PC-9 (cell line): ENCODE measurements at regions not wholly inside any gene's neighbourhood (a gene's known extent, or its start where the extent isn't known, plus 50 kb on each side); places are given as distances from the start of the nearest gene placed in this dataset.

Experiments used
- BruUV-seq: library from RNA; stranded (reverse); fragments of 400-500 nt; replicated peaks from 2 replicates; lab custom pipeline; 2021; lab: Mats Ljungman, UMichigan
- CTCF ChIA-PET: fragments of 300-600 bp; sonication (Branson Sonifier 250); formaldehyde crosslinking; loops from one replicate; lab custom pipeline; 2022; ENCODE audit warnings: antibody characterized with exemption; lab: Charles Lee
- POLR2A ChIA-PET: fragments of 300-600 bp; sonication (Branson Sonifier 250); formaldehyde crosslinking; loops from one replicate; lab custom pipeline; 2022; ENCODE audit warnings: antibody characterized with exemption; ENCODE audit not compliant: unreplicated experiment; lab: Charles Lee
- DNase-seq, 2 experiments: peaks; one replicate each; pipeline versions ENCODE4 v3.0.0 to v3.0.0-alpha.2; 2015 to 2022; ENCODE audit warnings: mixed read lengths in 1 of 2
- H2AFZ ChIP-seq: fragments of 200-600 bp; sonication (generic); 2 replicates; pipeline ENCODE4 v1.8.1; 2017; ENCODE audit warnings: antibody characterized with exemption
- H3F3A ChIP-seq: fragments of 200-600 bp; sonication (generic); 2 replicates; pipeline ENCODE4 v1.8.1; 2017; ENCODE audit warnings: antibody characterized with exemption, mild to moderate bottlenecking, low read depth; ENCODE audit not compliant: insufficient read depth
- H3K27ac ChIP-seq: fragments of 200-600 bp; sonication (generic); 2 replicates; pipeline ENCODE4 v1.6.1; 2016; ENCODE audit warnings: mixed run types
- H3K27me3 ChIP-seq: fragments of 200-600 bp; sonication (generic); 2 replicates; pipeline ENCODE4 v1.6.1; 2016; ENCODE audit warnings: low read depth, mixed run types; ENCODE audit not compliant: insufficient read depth
- H3K36me3 ChIP-seq: fragments of 200-600 bp; sonication (generic); 2 replicates; pipeline ENCODE4 v1.6.1; 2016; ENCODE audit warnings: low read depth, mixed run types
- H3K4me1 ChIP-seq: fragments of 200-600 bp; sonication (generic); replicated peaks from 2 replicates; pipeline ENCODE4 v1.6.1; 2016; ENCODE audit warnings: mixed run types; ENCODE audit not compliant: insufficient read depth
- H3K4me2 ChIP-seq: fragments of 200-600 bp; sonication (generic); 2 replicates; pipeline ENCODE4 v1.6.1; 2017; ENCODE audit warnings: mixed run types
- H3K4me3 ChIP-seq: fragments of 200-600 bp; sonication (generic); 2 replicates; pipeline ENCODE4 v1.6.1; 2016; ENCODE audit warnings: mixed run types
- H3K79me2 ChIP-seq: fragments of 200-600 bp; sonication (generic); 2 replicates; pipeline ENCODE4 v1.6.1; 2017; ENCODE audit warnings: low read depth, mixed run types
- H3K9me2 ChIP-seq: fragments of 200-600 bp; sonication (generic); 2 replicates; pipeline ENCODE4 v1.8.1; 2017; ENCODE audit warnings: mild to moderate bottlenecking; ENCODE audit not compliant: insufficient read depth
- H3K9me3 ChIP-seq: fragments of 200-600 bp; sonication (generic); 2 replicates; pipeline ENCODE4 v1.8.1; 2016; ENCODE audit warnings: low read depth; ENCODE audit not compliant: insufficient read depth
- H4K20me1 ChIP-seq: fragments of 200-600 bp; sonication (generic); 2 replicates; pipeline ENCODE4 v1.8.1; 2017; ENCODE audit not compliant: insufficient read depth
- EZH2 ChIP-seq: fragments of 200-600 bp; sonication (generic); IDR thresholded peaks from 2 replicates; pipeline ENCODE4 v1.8.0; 2017; ENCODE audit warnings: antibody characterized with exemption, low read depth
- intact Hi-C: fragments of 100-400 bp; cut with micrococcal nuclease; formaldehyde crosslinking; loops from one replicate; pipeline ENCODE4 v1.10.0; 2022; ENCODE audit not compliant: unreplicated experiment
- TF ChIP-seq, protein P1 (sequence below): fragments of 200-600 bp; sonication (generic); conservative IDR thresholded peaks from 2 replicates; pipeline ENCODE4 v1.6.1; 2017; ENCODE audit warnings: mixed run types, antibody characterized with exemption, mild to moderate bottlenecking, moderate library complexity

DNA sequence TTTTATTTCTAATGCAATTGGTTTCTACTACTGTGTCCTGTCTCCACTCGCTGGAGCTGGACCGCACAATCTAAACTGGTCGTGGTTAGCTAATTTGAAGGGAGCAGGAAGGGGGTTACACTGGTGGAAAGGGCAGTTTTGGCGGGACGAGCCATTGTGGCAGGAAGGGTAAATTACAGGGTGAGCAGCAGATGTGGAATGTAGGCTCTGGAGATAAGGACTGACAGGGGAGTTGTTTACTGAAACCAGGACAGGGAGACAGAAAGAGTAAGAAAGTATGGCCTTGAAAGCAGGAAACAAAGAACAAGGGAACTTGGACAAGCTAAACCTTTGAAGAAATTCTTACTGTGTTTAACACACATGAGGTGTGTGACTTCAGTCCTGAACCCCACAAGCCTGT lies 147.8 kb downstream of the ATXN7L3B start:
- H3K27ac ChIP-seq, result no peak overlapping the region
- no peak for DNase-seq
- H3K4me3 ChIP-seq, result no peak overlapping the region
- H3K36me3 ChIP-seq, result no peaks in the 10 kb centered on the region
- H3K4me2 ChIP-seq, result no peak overlapping the region
- no TSS peak for BruUV-seq
- no peaks in the 10 kb centered on the region for H3F3A ChIP-seq
- intact Hi-C loops, result loop anchor here (5.0 kb wide), 1 partner anchor 372 kb away; no protein-coding TSS in a partner anchor
- no peaks in the 10 kb centered on the region for H3K9me2 ChIP-seq
- CTCF ChIA-PET, result no interaction called here
- no peak for TF ChIP-seq EZH2
- TF ChIP-seq, protein P1, sequence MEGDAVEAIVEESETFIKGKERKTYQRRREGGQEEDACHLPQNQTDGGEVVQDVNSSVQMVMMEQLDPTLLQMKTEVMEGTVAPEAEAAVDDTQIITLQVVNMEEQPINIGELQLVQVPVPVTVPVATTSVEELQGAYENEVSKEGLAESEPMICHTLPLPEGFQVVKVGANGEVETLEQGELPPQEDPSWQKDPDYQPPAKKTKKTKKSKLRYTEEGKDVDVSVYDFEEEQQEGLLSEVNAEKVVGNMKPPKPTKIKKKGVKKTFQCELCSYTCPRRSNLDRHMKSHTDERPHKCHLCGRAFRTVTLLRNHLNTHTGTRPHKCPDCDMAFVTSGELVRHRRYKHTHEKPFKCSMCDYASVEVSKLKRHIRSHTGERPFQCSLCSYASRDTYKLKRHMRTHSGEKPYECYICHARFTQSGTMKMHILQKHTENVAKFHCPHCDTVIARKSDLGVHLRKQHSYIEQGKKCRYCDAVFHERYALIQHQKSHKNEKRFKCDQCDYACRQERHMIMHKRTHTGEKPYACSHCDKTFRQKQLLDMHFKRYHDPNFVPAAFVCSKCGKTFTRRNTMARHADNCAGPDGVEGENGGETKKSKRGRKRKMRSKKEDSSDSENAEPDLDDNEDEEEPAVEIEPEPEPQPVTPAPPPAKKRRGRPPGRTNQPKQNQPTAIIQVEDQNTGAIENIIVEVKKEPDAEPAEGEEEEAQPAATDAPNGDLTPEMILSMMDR, result no peak
- H3K27me3 ChIP-seq, result no peaks in the 10 kb centered on the region
- H2AFZ ChIP-seq, result no peak overlapping the region
- POLR2A ChIA-PET, result no interaction called here
- no peaks in the 10 kb centered on the region for H3K79me2 ChIP-seq
- no peaks in the 10 kb centered on the region for H4K20me1 ChIP-seq
- peaks cover 5% of the 10 kb centered on the region; the same call in 1 of the 2 replicates for H3K9me3 ChIP-seq
- H3K4me1 ChIP-seq, result no peaks in the 10 kb centered on the region

GRCh38 chr12:74689071-74689655 lies 151.5 kb downstream of the ATXN7L3B start:
- intact Hi-C loops, result loop anchor here (1.0 to 5.0 kb wide), 3 partner anchors 368 to 816 kb away; no protein-coding TSS in a partner anchor
- H3K4me1 ChIP-seq, result no peaks in the 10 kb centered on the region
- no peaks in the 10 kb centered on the region for H3F3A ChIP-seq
- 0 out of 2 replicates have a peak overlapping the region, but pooled peaks have one; percentile 26 for H3K4me2 ChIP-seq
- no TSS peak for BruUV-seq
- no peaks in the 10 kb centered on the region for H4K20me1 ChIP-seq
- peak in 1 of 2 experiments; percentile 37 for DNase-seq
- H3K79me2 ChIP-seq, result no peaks in the 10 kb centered on the region
- no peak overlapping the region for H3K27ac ChIP-seq
- ChIA-PET POLR2A (no interaction called here), CTCF (no interaction called here)
- peaks cover 5% of the 10 kb centered on the region; the same call in 1 of the 2 replicates for H3K9me3 ChIP-seq
- no peak overlapping the region for H2AFZ ChIP-seq
- no peaks in the 10 kb centered on the region for H3K27me3 ChIP-seq
- no peaks in the 10 kb centered on the region for H3K36me3 ChIP-seq
- H3K9me2 ChIP-seq, result no peaks in the 10 kb centered on the region
- TF ChIP-seq EZH2, result no peak
- TF ChIP-seq, protein P1, result peak; percentile 77
- H3K4me3 ChIP-seq, result no peak overlapping the region

DNA sequence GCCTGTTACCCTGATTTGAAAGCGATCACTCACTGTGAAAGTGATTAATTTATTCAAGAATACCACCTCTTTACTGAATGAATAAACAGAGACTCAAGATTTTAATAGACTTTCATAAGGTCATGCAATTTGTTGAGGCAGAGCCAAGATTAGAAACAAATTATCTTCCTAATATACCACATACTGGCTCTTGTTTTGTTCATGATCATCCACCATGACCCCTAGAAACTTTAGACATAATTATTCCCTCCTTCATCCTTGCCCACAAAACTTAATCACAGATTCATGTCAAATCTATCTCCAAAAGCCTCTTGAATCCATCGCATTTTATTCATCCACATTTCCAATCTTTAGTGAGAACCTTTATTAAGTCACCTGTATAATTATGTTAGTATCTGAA lies 152.3 kb downstream of the ATXN7L3B start:
- Histone ChIP-seq H3K9me2 (no peaks in the 10 kb centered on the region), H3K27ac (no peak overlapping the region), H3K36me3 (no peaks in the 10 kb centered on the region), H3K4me2 (no peak overlapping the region), H3K27me3 (no peaks in the 10 kb centered on the region), H3K79me2 (no peaks in the 10 kb centered on the region), H3K4me1 (no peaks in the 10 kb centered on the region), H3F3A (no peaks in the 10 kb centered on the region), H3K4me3 (no peak overlapping the region), H4K20me1 (no peaks in the 10 kb centered on the region), H2AFZ (0 out of 2 replicates have a peak overlapping the region, but pooled peaks have one; percentile 55), H3K9me3 (peaks cover 5% of the 10 kb centered on the region; the same call in 1 of the 2 replicates)
- ChIA-PET POLR2A (no interaction called here), CTCF (no interaction called here)
- TF ChIP-seq, protein P1, result no peak
- TF ChIP-seq EZH2, result no peak
- no TSS peak for BruUV-seq
- no peak for DNase-seq
- intact Hi-C loops, result loop anchor here (1.0 to 5.0 kb wide), 3 partner anchors 367 to 815 kb away; no protein-coding TSS in a partner anchor
